ENCODE measurements at regions not wholly inside any gene's neighbourhood (a gene's known extent, or its start where the extent isn't known, plus 50 kb on each side); places are given as distances from the start of the nearest gene placed in this dataset.

DNA sequence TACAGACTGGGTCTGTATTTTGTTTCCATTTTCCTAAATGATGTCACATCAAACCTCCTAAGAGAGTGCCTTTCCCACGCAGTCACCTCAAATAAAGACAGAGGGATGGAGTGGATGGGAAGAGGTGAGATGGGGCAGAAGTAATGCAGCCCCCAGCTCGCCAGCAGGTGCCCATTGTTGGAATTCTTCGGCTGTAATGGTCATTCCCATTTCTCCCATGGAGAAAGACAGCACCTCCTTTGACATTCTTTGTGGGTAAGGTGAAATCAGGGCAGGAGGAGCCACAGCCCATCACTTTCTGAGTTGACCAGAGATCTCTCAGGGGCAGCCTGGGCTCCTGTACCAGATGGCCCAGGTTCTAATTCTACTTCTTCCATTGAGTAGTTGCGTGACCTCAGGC, 84.4 kb upstream of the NR2F2 start:
- no peak overlapping the region for H3K4me3 Mint-ChIP-seq
- DNase-seq (ENCODE audit: low spot score) (no peak), ATAC-seq (peak; percentile 68)
- H3K4me1 Mint-ChIP-seq: peaks cover 29% of the 10 kb centered on the region
- ChIA-PET POLR2A (no interaction called here), CTCF (no interaction called here)
- peaks cover 49% of the 10 kb centered on the region for H3K27me3 Mint-ChIP-seq (ENCODE audit: low read depth)
- peaks cover 16% of the 10 kb centered on the region for H3K9me3 Mint-ChIP-seq
- TF ChIP-seq, protein P1, sequence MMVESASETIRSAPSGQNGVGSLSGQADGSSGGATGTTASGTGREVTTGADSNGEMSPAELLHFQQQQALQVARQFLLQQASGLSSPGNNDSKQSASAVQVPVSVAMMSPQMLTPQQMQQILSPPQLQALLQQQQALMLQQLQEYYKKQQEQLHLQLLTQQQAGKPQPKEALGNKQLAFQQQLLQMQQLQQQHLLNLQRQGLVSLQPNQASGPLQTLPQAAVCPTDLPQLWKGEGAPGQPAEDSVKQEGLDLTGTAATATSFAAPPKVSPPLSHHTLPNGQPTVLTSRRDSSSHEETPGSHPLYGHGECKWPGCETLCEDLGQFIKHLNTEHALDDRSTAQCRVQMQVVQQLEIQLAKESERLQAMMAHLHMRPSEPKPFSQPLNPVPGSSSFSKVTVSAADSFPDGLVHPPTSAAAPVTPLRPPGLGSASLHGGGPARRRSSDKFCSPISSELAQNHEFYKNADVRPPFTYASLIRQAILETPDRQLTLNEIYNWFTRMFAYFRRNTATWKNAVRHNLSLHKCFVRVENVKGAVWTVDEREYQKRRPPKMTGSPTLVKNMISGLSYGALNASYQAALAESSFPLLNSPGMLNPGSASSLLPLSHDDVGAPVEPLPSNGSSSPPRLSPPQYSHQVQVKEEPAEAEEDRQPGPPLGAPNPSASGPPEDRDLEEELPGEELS (CRISPR knock-in tag; IDR thresholded peaks at IDR 0.05): no peak
- TF ChIP-seq ATF3 (CRISPR knock-in tag; conservative IDR thresholded peaks at IDR 0.05) (no peak), ZNF416 (CRISPR knock-in tag; IDR thresholded peaks at IDR 0.05) (no peak), ZMAT4 (CRISPR knock-in tag; IDR thresholded peaks at IDR 0.05) (no peak), IRF1 (CRISPR knock-in tag; IDR thresholded peaks at IDR 0.05) (no peak), RORB (CRISPR knock-in tag; IDR thresholded peaks at IDR 0.05) (no peak), NFATC4 (CRISPR knock-in tag; IDR thresholded peaks at IDR 0.05) (no peak), SMAD4 (CRISPR knock-in tag; IDR thresholded peaks at IDR 0.05) (no peak), NR2C2 (CRISPR knock-in tag; IDR thresholded peaks at IDR 0.05) (no peak), NFYB (CRISPR knock-in tag; conservative IDR thresholded peaks at IDR 0.05; ENCODE audit: low read depth) (no peak), ETV6 (CRISPR knock-in tag; IDR thresholded peaks at IDR 0.05) (no peak), CDX4 (CRISPR knock-in tag; IDR thresholded peaks at IDR 0.05; ENCODE audit: borderline replicate concordance) (no peak), FOXJ3 (CRISPR knock-in tag; IDR thresholded peaks at IDR 0.05; ENCODE audit: borderline replicate concordance) (no peak), ELF4 (CRISPR knock-in tag; IDR thresholded peaks at IDR 0.05; ENCODE audit: low read depth) (no peak)
- TF ChIP-seq, protein P2, sequence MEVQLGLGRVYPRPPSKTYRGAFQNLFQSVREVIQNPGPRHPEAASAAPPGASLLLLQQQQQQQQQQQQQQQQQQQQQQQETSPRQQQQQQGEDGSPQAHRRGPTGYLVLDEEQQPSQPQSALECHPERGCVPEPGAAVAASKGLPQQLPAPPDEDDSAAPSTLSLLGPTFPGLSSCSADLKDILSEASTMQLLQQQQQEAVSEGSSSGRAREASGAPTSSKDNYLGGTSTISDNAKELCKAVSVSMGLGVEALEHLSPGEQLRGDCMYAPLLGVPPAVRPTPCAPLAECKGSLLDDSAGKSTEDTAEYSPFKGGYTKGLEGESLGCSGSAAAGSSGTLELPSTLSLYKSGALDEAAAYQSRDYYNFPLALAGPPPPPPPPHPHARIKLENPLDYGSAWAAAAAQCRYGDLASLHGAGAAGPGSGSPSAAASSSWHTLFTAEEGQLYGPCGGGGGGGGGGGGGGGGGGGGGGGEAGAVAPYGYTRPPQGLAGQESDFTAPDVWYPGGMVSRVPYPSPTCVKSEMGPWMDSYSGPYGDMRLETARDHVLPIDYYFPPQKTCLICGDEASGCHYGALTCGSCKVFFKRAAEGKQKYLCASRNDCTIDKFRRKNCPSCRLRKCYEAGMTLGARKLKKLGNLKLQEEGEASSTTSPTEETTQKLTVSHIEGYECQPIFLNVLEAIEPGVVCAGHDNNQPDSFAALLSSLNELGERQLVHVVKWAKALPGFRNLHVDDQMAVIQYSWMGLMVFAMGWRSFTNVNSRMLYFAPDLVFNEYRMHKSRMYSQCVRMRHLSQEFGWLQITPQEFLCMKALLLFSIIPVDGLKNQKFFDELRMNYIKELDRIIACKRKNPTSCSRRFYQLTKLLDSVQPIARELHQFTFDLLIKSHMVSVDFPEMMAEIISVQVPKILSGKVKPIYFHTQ (CRISPR knock-in tag; IDR thresholded peaks at IDR 0.05): no peak
- TF ChIP-seq, protein P3, sequence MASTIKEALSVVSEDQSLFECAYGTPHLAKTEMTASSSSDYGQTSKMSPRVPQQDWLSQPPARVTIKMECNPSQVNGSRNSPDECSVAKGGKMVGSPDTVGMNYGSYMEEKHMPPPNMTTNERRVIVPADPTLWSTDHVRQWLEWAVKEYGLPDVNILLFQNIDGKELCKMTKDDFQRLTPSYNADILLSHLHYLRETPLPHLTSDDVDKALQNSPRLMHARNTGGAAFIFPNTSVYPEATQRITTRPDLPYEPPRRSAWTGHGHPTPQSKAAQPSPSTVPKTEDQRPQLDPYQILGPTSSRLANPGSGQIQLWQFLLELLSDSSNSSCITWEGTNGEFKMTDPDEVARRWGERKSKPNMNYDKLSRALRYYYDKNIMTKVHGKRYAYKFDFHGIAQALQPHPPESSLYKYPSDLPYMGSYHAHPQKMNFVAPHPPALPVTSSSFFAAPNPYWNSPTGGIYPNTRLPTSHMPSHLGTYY (CRISPR knock-in tag; IDR thresholded peaks at IDR 0.05): no peak
- TF ChIP-seq, protein P4, sequence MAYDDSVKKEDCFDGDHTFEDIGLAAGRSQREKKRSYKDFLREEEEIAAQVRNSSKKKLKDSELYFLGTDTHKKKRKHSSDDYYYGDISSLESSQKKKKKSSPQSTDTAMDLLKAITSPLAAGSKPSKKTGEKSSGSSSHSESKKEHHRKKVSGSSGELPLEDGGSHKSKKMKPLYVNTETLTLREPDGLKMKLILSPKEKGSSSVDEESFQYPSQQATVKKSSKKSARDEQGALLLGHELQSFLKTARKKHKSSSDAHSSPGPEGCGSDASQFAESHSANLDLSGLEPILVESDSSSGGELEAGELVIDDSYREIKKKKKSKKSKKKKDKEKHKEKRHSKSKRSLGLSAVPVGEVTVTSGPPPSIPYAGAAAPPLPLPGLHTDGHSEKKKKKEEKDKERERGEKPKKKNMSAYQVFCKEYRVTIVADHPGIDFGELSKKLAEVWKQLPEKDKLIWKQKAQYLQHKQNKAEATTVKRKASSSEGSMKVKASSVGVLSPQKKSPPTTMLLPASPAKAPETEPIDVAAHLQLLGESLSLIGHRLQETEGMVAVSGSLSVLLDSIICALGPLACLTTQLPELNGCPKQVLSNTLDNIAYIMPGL (CRISPR knock-in tag; IDR thresholded peaks at IDR 0.05): no peak
- H3K27ac Mint-ChIP-seq: no peak overlapping the region
- no peaks in the 10 kb centered on the region for H3K36me3 Mint-ChIP-seq
